Adrenal gland (tissue), 9 donors: ENCODE measurements at regions not wholly inside any gene's neighbourhood (a gene's known extent, or its start where the extent isn't known, plus 50 kb on each side); places are given as distances from the start of the nearest gene placed in this dataset.
"Not testable (repeated sequence)": the region's sequence is repeated elsewhere in the genome, so short reads cannot be mapped to it uniquely, and the experiment has no call there.

ENCODE experiments used
- DNase-seq, 7 donors: peaks; one replicate each; pipeline ENCODE4 v3.0.0-alpha.2; 2019 to 2020
- H3K27ac ChIP-seq, 5 donors: fragments of 200-600 bp; sonication (generic) in 4 of 5; 1 replicate in 3 of 5; 2 replicates in 2 of 5; pipeline versions ENCODE4 v1.5.1 to v1.8.0; 2016 to 2020; ENCODE audit warnings: mild to moderate bottlenecking in 1 of 5
- H3K27me3 ChIP-seq: fragments of 200-600 bp; 2 replicates; pipeline ENCODE4 v1.8.0; 2021
- H3K36me3 ChIP-seq, 2 donors: fragments of 200-600 bp; replicated peaks in 1 of 2; 1 replicate in 1 of 2; 2 replicates in 1 of 2; pipeline versions ENCODE4 v1.5.1 to v1.8.0; 2018 to 2022
- H3K4me1 ChIP-seq, 2 donors: fragments of 200-600 bp; replicated peaks in 1 of 2; 1 replicate in 1 of 2; 2 replicates in 1 of 2; pipeline versions ENCODE4 v1.5.1 to v1.8.0; 2018 to 2021
- H3K4me3 ChIP-seq, 4 donors: fragments of 200-600 bp; sonication (generic) in 3 of 4; one replicate each; pipeline ENCODE4 v1.5.1; 2016 to 2018
- H3K9me3 ChIP-seq, 3 donors: fragments of 200-600 bp; sonication (generic) in 1 of 3; replicated peaks in 1 of 3; 1 replicate in 2 of 3; 2 replicates in 1 of 3; pipeline versions ENCODE4 v1.5.1 to v1.8.0; 2016 to 2021
- CTCF ChIP-seq, 6 experiments: fragments of 450-650 bp in 4 of 6; fragments of 200-600 bp in 2 of 6; sonication (generic) in 1 of 6; IDR thresholded peaks; 1 replicate in 5 of 6; 2 replicates in 1 of 6; pipeline versions ENCODE4 v1.5.1 to v1.8.0; 2016 to 2021; ENCODE audit warnings: antibody characterized with exemption in 6 of 6, mild to moderate bottlenecking in 2 of 6, moderate library complexity in 1 of 6
- POLR2A ChIP-seq, 2 donors: fragments of 450-650 bp; IDR thresholded peaks; one replicate each; pipeline ENCODE4 v1.6.1; 2017; ENCODE audit warnings: antibody characterized with exemption in 2 of 2, mild to moderate bottlenecking in 2 of 2, moderate library complexity in 1 of 2
- WGBS, 4 donors: extraction: QIAGEN DNeasy Blood & Tissue Kit in 2 of 4; methylation state at CpG; one replicate each; pipeline versions ENCODE4 v1.1.5 to v1.1.7; 2013 to 2017; 5-methylcytosine and 5-hydroxymethylcytosine counted together
- intact Hi-C, 2 donors: fragments of 100-400 bp; cut with DNase I; formaldehyde crosslinking; loops; one replicate each; pipeline versions ENCODE4 v1.14.1 to v1.15.0; 2022 to 2023
- donor health status: healthy with polysubstance abuse.
- donor health status: Bipolar disorder and iron deficiency.
- donor health status: DM: yes; HTN: yes; CAD: no.
- donor health status: DM: no; HTN: no; CAD: no.
- donor health status: DM: no; HTN: no; CAD: no.

- intact Hi-C loops = no loop called here
- TF ChIP-seq POLR2A (IDR thresholded peaks at IDR 0.05) (no peak), CTCF (IDR thresholded peaks at IDR 0.05) (no peak)
- WGBS, 4 donors = 59 to 77% (median 61%) methylated on average over 3 of the region's 3 CpGs
Observed at GRCh38 chr9:84521208-84521607, 148.3 kb upstream of the NTRK2 start.

GRCh38 chr9:84526211-84526610 lies 143.3 kb upstream of the NTRK2 start:
- H3K36me3 ChIP-seq, H3K27ac ChIP-seq, H3K27me3 ChIP-seq, DNase-seq, H3K9me3 ChIP-seq, H3K4me3 ChIP-seq, H3K4me1 ChIP-seq, intact Hi-C loops: not testable (repeated sequence)
- WGBS, 4 donors = 93 to 97% (median 94%) methylated on average over 16 to 26 of the region's 26 CpGs

More at GRCh38 chr9:84521208-84521607, 148.3 kb upstream of the NTRK2 start:
- no peak for DNase-seq
- Histone ChIP-seq H3K4me1 (no peaks in the 10 kb centered on the region), H3K36me3 (no peaks in the 10 kb centered on the region), H3K4me3 (no peak overlapping the region), H3K27ac (no peak overlapping the region), H3K27me3 (no peaks in the 10 kb centered on the region), H3K9me3 (no peaks in the 10 kb centered on the region)

- H3K27me3 ChIP-seq, H3K9me3 ChIP-seq, H3K36me3 ChIP-seq, H3K4me3 ChIP-seq, intact Hi-C loops, H3K4me1 ChIP-seq, H3K27ac ChIP-seq, DNase-seq: not testable (repeated sequence)
- WGBS, 4 donors = 83 to 97% (median 96%) methylated on average over 4 to 49 of the region's 49 CpGs
Observed at GRCh38 chr9:84527060-84527720, 142.3 kb upstream of the NTRK2 start.

- DNase-seq, H3K27ac ChIP-seq, intact Hi-C loops, H3K9me3 ChIP-seq, H3K4me3 ChIP-seq, H3K27me3 ChIP-seq, H3K4me1 ChIP-seq, H3K36me3 ChIP-seq: not testable (repeated sequence)
- 48 to 63% (median 59%) methylated on average over 7 to 10 of the region's 10 CpGs for WGBS, 4 donors
Observed at GRCh38 chr9:84535973-84536372, 133.6 kb upstream of the NTRK2 start.

- no peak for TF ChIP-seq CTCF (IDR thresholded peaks at IDR 0.05)
- TF ChIP-seq POLR2A (IDR thresholded peaks at IDR 0.05) = no peak
- peaks cover 0 to 5% (median 0%) of the 10 kb centered on the region in 3 donors for H3K9me3 ChIP-seq
- H3K4me1 ChIP-seq = no peaks in the 10 kb centered on the region
- DNase-seq = no peak
- WGBS, 4 donors = 91 to 100% (median 97%) methylated on average over 1 of the region's 1 CpG
- H3K36me3 ChIP-seq = no peaks in the 10 kb centered on the region
- intact Hi-C loops = no loop called here
- H3K27ac ChIP-seq = no peak overlapping the region
- no peaks in the 10 kb centered on the region for H3K27me3 ChIP-seq
- H3K4me3 ChIP-seq = no peak overlapping the region
Observed at GRCh38 chr9:84538879-84539278, 130.7 kb upstream of the NTRK2 start.

GRCh38 chr9:84542554-84542953 lies 127.0 kb upstream of the NTRK2 start:
- intact Hi-C loops = no loop called here
- Histone ChIP-seq H3K4me1 (no peaks in the 10 kb centered on the region), H3K27me3 (no peaks in the 10 kb centered on the region), H3K27ac (no peak overlapping the region), H3K4me3 (no peak overlapping the region), H3K36me3 (no peaks in the 10 kb centered on the region), H3K9me3 (no peaks in the 10 kb centered on the region)
- TF ChIP-seq POLR2A (IDR thresholded peaks at IDR 0.05) = no peak
- TF ChIP-seq CTCF (IDR thresholded peaks at IDR 0.05) = no peak
- DNase-seq = no peak
- 67 to 82% (median 77%) methylated on average over 3 of the region's 3 CpGs for WGBS, 4 donors
